T-cell (primary cell): ENCODE measurements at regions not wholly inside any gene's neighbourhood (a gene's known extent, or its start where the extent isn't known, plus 50 kb on each side); places are given as distances from the start of the nearest gene placed in this dataset.

Experiments used
- ATAC-seq, 4 experiments: fragments of 200-7000 bp in 3 of 4; fragments of 150-1000 bp in 1 of 4; cut with Tn5 transposase; replicated peaks in 1 of 4; 1 replicate in 3 of 4; 2 replicates in 1 of 4; pipeline ENCODE4 v1.10.0; 2021; ENCODE audit warnings: moderate library complexity in 3 of 4, mild to moderate bottlenecking in 2 of 4, moderate number of reproducible peaks in 1 of 4
- CTCF ChIA-PET, 2 donors: fragments of 300-600 bp; sonication (Branson Sonifier 250); formaldehyde crosslinking; loops; one replicate each; lab custom pipeline; 2022; ENCODE audit warnings: antibody characterized with exemption in 2 of 2; lab: Charles Lee
- POLR2A ChIA-PET, 2 donors: fragments of 300-600 bp; sonication (Branson Sonifier 250); formaldehyde crosslinking; loops; one replicate each; lab custom pipeline; 2022; ENCODE audit warnings: antibody characterized with exemption in 2 of 2; lab: Charles Lee
- DNase-seq, 35 experiments: peaks; one replicate each; pipeline versions ENCODE4 v3.0.0 to v3.0.0-alpha.2; 2013 to 2023
- H3K27ac ChIP-seq: one replicate; pipeline ENCODE4 v1.5.1; 2013; ENCODE audit warnings: low read length
- H3K27me3 ChIP-seq, 2 experiments: replicated peaks in 1 of 2; 1 replicate in 1 of 2; 2 replicates in 1 of 2; pipeline versions ENCODE4 v1.6.1 to v1.7.0; 2013; ENCODE audit warnings: low read length in 1 of 2, mixed read lengths in 1 of 2; ENCODE audit not compliant: control insufficient read depth in 2 of 2, insufficient read depth in 2 of 2; ENCODE audit errors: extremely low read depth in 1 of 2
- H3K36me3 ChIP-seq, 2 donors: 1 replicate in 1 of 2; 2 replicates in 1 of 2; pipeline versions ENCODE4 v1.6.1 to v1.7.0; 2013; ENCODE audit warnings: low read length in 1 of 2; ENCODE audit not compliant: control insufficient read depth in 2 of 2, insufficient read depth in 1 of 2; ENCODE audit errors: extremely low read depth in 1 of 2
- H3K4me1 ChIP-seq, 2 experiments: 1 replicate in 1 of 2; 2 replicates in 1 of 2; pipeline versions ENCODE4 v1.6.1 to v1.7.0; 2013; ENCODE audit warnings: low read length in 2 of 2, mixed read lengths in 1 of 2; ENCODE audit not compliant: insufficient read depth in 2 of 2, control insufficient read depth in 1 of 2; ENCODE audit errors: extremely low read depth in 1 of 2
- H3K4me3 ChIP-seq, 2 donors: 1 replicate in 1 of 2; 2 replicates in 1 of 2; pipeline versions ENCODE4 v1.5.1 to v1.7.0; 2013; ENCODE audit warnings: mild to moderate bottlenecking in 2 of 2, low read length in 1 of 2, moderate library complexity in 1 of 2; ENCODE audit not compliant: control insufficient read depth in 1 of 2; ENCODE audit errors: extremely low read depth in 1 of 2
- H3K9me3 ChIP-seq: 2 replicates; pipeline ENCODE4 v1.7.0; 2013
- H3K27ac Mint-ChIP-seq, 2 donors: one replicate each; pipeline ENCODE4 v1.8.0; 2020 to 2021; ENCODE audit warnings: mild to moderate bottlenecking in 2 of 2, mixed read lengths in 2 of 2
- H3K27me3 Mint-ChIP-seq, 2 donors: one replicate each; pipeline ENCODE4 v1.8.0; 2021 to 2022; ENCODE audit warnings: mixed read lengths in 2 of 2
- H3K36me3 Mint-ChIP-seq: one replicate; pipeline ENCODE4 v1.8.0; 2021; ENCODE audit warnings: mixed read lengths
- H3K4me1 Mint-ChIP-seq, 3 donors: one replicate each; pipeline ENCODE4 v1.8.0; 2020 to 2022; ENCODE audit warnings: mixed read lengths in 3 of 3, mild to moderate bottlenecking in 1 of 3
- H3K4me3 Mint-ChIP-seq, 3 donors: one replicate each; pipeline ENCODE4 v1.8.0; 2020 to 2022; ENCODE audit warnings: mild to moderate bottlenecking in 3 of 3, mixed read lengths in 3 of 3, moderate library complexity in 3 of 3
- H3K9me3 Mint-ChIP-seq, 3 donors: one replicate each; pipeline ENCODE4 v1.8.0; 2020 to 2022; ENCODE audit warnings: mixed read lengths in 3 of 3
- WGBS: methylation state at CpG from one replicate; pipeline ENCODE4 v1.1.5; 2013; ENCODE audit warnings: missing lambda C conversion rate; ENCODE audit not compliant: insufficient coverage; 5-methylcytosine and 5-hydroxymethylcytosine counted together

DNA sequence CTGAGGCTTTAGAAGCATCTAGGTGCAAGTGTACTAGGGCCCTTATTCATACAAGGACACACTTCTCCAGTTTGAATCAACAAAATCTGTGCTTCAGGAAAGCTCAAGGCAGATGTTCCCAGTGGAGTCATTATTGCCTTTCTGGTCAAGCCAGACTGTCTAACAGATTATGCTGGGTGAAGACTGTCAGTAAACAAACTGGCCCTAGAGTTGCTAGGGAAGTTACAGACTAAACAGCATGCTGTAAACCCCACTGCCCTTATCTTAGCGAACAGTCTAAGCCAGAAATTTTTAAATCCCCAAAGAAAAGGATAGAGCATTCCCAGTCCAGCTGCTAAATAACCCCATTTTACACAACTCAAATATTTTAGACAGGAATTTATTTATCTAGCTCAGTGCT lies 1701.3 kb upstream of the PRR20A start:
- Histone ChIP-seq H3K36me3 (no peaks in the 10 kb centered on the region), H3K27ac (no peak overlapping the region), H3K4me1 (no peaks in the 10 kb centered on the region), H3K27me3 (no peaks in the 10 kb centered on the region), H3K9me3 (no peaks in the 10 kb centered on the region), H3K4me3 (no peak overlapping the region)
- Mint-ChIP-seq H3K4me1 (no peaks in the 10 kb centered on the region), H3K9me3 (peaks cover 19 to 37% (median 30%) of the 10 kb centered on the region in 3 donors), H3K27me3 (no peaks in the 10 kb centered on the region), H3K27ac (no peak overlapping the region), H3K36me3 (no peaks in the 10 kb centered on the region), H3K4me3 (no peak overlapping the region)
- ATAC-seq (no peak), DNase-seq (no peak)
- ChIA-PET POLR2A (interaction anchor here in 1 of 2 donors (0.5 kb wide), 1 partner anchor 347 kb away, joined by 3 read pairs; no protein-coding TSS in a partner anchor), CTCF (no interaction called here)
- no CpG with 5 or more reads among the region's 1 CpG for WGBS

- no peaks in the 10 kb centered on the region for H3K27me3 ChIP-seq
- Mint-ChIP-seq H3K4me3 (no peak overlapping the region), H3K9me3 (peaks cover 19 to 26% (median 23%) of the 10 kb centered on the region in 3 donors), H3K4me1 (no peaks in the 10 kb centered on the region), H3K36me3 (no peaks in the 10 kb centered on the region), H3K27ac (no peak overlapping the region), H3K27me3 (no peaks in the 10 kb centered on the region)
- ChIA-PET POLR2A (no interaction called here), CTCF (interaction anchor here in 1 of 2 donors (0.7 kb wide), 1 partner anchor 96 kb away, joined by 3 read pairs; no protein-coding TSS in a partner anchor)
- no peak overlapping the region for H3K4me3 ChIP-seq
- no peak for DNase-seq
- no peaks in the 10 kb centered on the region for H3K9me3 ChIP-seq
- no peak for ATAC-seq
- H3K36me3 ChIP-seq = no peaks in the 10 kb centered on the region
- no peak overlapping the region for H3K27ac ChIP-seq
- H3K4me1 ChIP-seq = no peaks in the 10 kb centered on the region
- 71% methylated on average over 1 of the region's 4 CpGs for WGBS
Measured at GRCh38 chr13:55440465-55441085, 1700.1 kb upstream of the PRR20A start.

DNA sequence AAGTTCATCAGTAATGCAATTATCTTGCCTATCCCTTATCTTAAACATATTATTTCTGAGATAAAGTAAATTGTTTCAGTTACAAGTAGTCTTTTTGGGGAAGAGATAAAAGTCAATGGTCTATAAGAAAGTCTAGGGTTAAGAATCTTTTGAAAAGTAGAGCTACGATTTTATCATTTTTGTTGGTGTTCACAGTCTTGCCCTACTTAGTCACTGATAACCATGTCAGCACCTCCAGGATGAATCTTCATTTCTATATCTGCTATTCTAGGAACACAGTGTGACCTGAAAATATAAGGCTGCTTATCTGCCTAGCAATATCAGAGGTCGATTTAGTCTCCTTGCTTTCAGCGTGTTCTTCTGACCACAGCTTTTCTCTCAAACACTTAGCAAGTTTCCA lies 1676.5 kb upstream of the PRR20A start:
- Histone ChIP-seq H3K27ac (no peak overlapping the region), H3K4me3 (no peak overlapping the region), H3K4me1 (no peaks in the 10 kb centered on the region), H3K36me3 (no peaks in the 10 kb centered on the region), H3K9me3 (no peaks in the 10 kb centered on the region), H3K27me3 (no peaks in the 10 kb centered on the region)
- no peaks in the 10 kb centered on the region for H3K4me1 Mint-ChIP-seq
- peaks cover 4 to 18% (median 13%) of the 10 kb centered on the region in 3 donors for H3K9me3 Mint-ChIP-seq
- no peak overlapping the region for H3K4me3 Mint-ChIP-seq
- no peaks in the 10 kb centered on the region for H3K27me3 Mint-ChIP-seq
- WGBS = 86% methylated on average over 1 of the region's 3 CpGs
- DNase-seq = no peak
- no peaks in the 10 kb centered on the region for H3K36me3 Mint-ChIP-seq
- ChIA-PET CTCF (no interaction called here), POLR2A (no interaction called here)
- no peak for ATAC-seq
- no peak overlapping the region for H3K27ac Mint-ChIP-seq

DNA sequence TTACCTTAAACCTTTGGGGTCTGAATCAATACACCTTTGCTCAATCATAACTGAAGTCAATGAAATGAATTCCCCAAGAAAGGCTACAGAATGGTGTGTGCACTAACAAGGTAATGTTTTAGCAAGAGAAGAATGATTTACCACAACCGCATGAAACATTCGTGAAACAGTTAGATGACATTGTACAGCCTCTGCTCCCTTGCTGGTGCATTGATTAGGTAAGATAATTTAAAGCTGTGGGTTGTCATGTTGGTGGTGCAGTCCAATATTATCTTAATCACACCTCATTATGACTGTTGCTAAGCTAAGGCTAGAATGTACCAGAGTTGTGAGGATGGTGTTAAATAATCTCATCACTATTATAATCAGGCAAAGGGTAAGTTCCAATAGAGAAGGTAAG lies 1673.2 kb upstream of the PRR20A start:
- H3K4me3 ChIP-seq = no peak overlapping the region
- no peaks in the 10 kb centered on the region for H3K36me3 Mint-ChIP-seq

DNA sequence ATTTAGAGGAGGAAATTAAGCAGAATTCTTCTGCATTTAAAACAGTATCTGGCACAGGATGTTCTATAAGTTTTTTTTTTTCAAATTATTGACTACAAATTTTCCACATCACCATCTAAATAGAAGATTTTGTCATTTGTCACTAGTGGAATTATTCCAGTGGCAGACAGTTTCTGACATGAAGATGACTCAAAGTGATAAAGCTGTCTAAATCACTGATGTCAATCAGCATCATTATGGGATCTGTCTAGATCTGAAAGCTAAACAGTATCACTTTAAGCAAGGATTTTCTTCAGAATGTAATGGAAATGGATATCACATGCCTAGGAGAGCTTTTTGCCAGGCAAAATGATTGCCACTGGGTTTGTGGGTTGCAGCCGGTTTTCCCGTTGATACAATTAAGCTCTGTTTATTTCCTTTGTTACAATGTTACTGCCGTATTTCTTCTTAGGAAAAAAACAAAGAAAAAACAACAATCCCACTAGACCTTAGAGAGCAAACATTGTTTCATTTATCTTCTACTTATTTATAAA lies 1657.0 kb upstream of the PRR20A start:
- Histone ChIP-seq H3K27me3 (no peaks in the 10 kb centered on the region), H3K36me3 (no peaks in the 10 kb centered on the region), H3K4me1 (no peaks in the 10 kb centered on the region), H3K9me3 (peaks cover 3% of the 10 kb centered on the region), H3K4me3 (no peak overlapping the region), H3K27ac (no peak overlapping the region)
- Mint-ChIP-seq H3K36me3 (no peaks in the 10 kb centered on the region), H3K4me1 (no peaks in the 10 kb centered on the region), H3K9me3 (peaks cover 6 to 24% (median 22%) of the 10 kb centered on the region in 3 donors), H3K27ac (no peak overlapping the region), H3K27me3 (no peaks in the 10 kb centered on the region), H3K4me3 (no peak overlapping the region)
- no peak for DNase-seq
- no peak for ATAC-seq
- CTCF ChIA-PET = no interaction called here
- WGBS = no CpG with 5 or more reads among the region's 3 CpGs
- POLR2A ChIA-PET = no interaction called here

More for the DNA sequence above, 1673.2 kb upstream of the PRR20A start:
- Mint-ChIP-seq H3K4me3 (no peak overlapping the region), H3K9me3 (peaks cover 7 to 19% (median 19%) of the 10 kb centered on the region in 3 donors), H3K4me1 (no peaks in the 10 kb centered on the region), H3K27ac (no peak overlapping the region), H3K27me3 (no peaks in the 10 kb centered on the region)
- DNase-seq = no peak
- Histone ChIP-seq H3K36me3 (no peaks in the 10 kb centered on the region), H3K9me3 (no peaks in the 10 kb centered on the region), H3K27me3 (no peaks in the 10 kb centered on the region), H3K27ac (no peak overlapping the region), H3K4me1 (no peaks in the 10 kb centered on the region)
- WGBS = no CpG with 5 or more reads among the region's 2 CpGs
- ChIA-PET CTCF (no interaction called here), POLR2A (interaction anchor here in 1 of 2 donors (0.5 kb wide), 1 partner anchor 221 kb away, joined by 7 read pairs; no protein-coding TSS in a partner anchor)
- no peak for ATAC-seq

- ATAC-seq = no peak
Measured at GRCh38 chr13:55493297-55493696, 1647.4 kb upstream of the PRR20A start.

More at GRCh38 chr13:55493297-55493696, 1647.4 kb upstream of the PRR20A start:
- no peak overlapping the region for H3K4me3 Mint-ChIP-seq
- ChIA-PET CTCF (no interaction called here), POLR2A (no interaction called here)
- H3K4me1 ChIP-seq = no peaks in the 10 kb centered on the region
- WGBS = no CpG with 5 or more reads among the region's 3 CpGs
- H3K27me3 Mint-ChIP-seq = no peaks in the 10 kb centered on the region
- peaks cover 9 to 22% (median 16%) of the 10 kb centered on the region in 3 donors for H3K9me3 Mint-ChIP-seq
- no peaks in the 10 kb centered on the region for H3K36me3 ChIP-seq
- no peaks in the 10 kb centered on the region for H3K27me3 ChIP-seq
- no peak overlapping the region for H3K27ac Mint-ChIP-seq
- H3K4me1 Mint-ChIP-seq = no peaks in the 10 kb centered on the region
- H3K27ac ChIP-seq = no peak overlapping the region
- no peak overlapping the region for H3K4me3 ChIP-seq
- H3K36me3 Mint-ChIP-seq = no peaks in the 10 kb centered on the region
- no peaks in the 10 kb centered on the region for H3K9me3 ChIP-seq
- no peak for DNase-seq
